Gastrocnemius medialis (tissue), 4 donors: ENCODE measurements at regions not wholly inside any gene's neighbourhood (a gene's known extent, or its start where the extent isn't known, plus 50 kb on each side); places are given as distances from the start of the nearest gene placed in this dataset.

Experiments used
- ATAC-seq, 2 donors: fragments of 150-250 bp; one replicate each; pipeline ENCODE4 v1.9.1; 2016
- DNase-seq, 2 donors: peaks; one replicate each; pipeline ENCODE4 v3.0.0-alpha.2; 2019
- H3K27ac ChIP-seq, 4 donors: fragments of 200-600 bp; sonication (generic); 1 replicate in 1 of 4; 2 replicates in 3 of 4; pipeline ENCODE4 v1.5.1; 2016 to 2018; ENCODE audit warnings: mild to moderate bottlenecking in 2 of 4, moderate library complexity in 1 of 4
- H3K27me3 ChIP-seq, 3 donors: fragments of 200-600 bp; sonication (generic) in 2 of 3; 1 replicate in 1 of 3; 2 replicates in 2 of 3; pipeline versions ENCODE4 v1.5.1 to v1.6.0; 2016 to 2019; ENCODE audit warnings: mild to moderate bottlenecking in 1 of 3, moderate library complexity in 1 of 3
- H3K36me3 ChIP-seq, 2 donors: fragments of 200-600 bp; sonication (generic) in 1 of 2; one replicate each; pipeline ENCODE4 v1.5.1; 2017 to 2018
- H3K4me1 ChIP-seq, 2 donors: fragments of 200-600 bp; sonication (generic) in 1 of 2; one replicate each; pipeline ENCODE4 v1.5.1; 2016 to 2017; ENCODE audit warnings: mild to moderate bottlenecking in 2 of 2
- H3K4me3 ChIP-seq, 4 donors: fragments of 200-600 bp; sonication (generic) in 3 of 4; 1 replicate in 1 of 4; 2 replicates in 3 of 4; pipeline ENCODE4 v1.5.1; 2016 to 2019; ENCODE audit warnings: mild to moderate bottlenecking in 2 of 4
- H3K9me3 ChIP-seq, 3 donors: fragments of 200-600 bp; sonication (generic) in 2 of 3; 1 replicate in 1 of 3; 2 replicates in 2 of 3; pipeline ENCODE4 v1.5.1; 2016 to 2019
- POLR2A ChIP-seq, 2 donors: fragments of 450-650 bp; IDR thresholded peaks; one replicate each; pipeline ENCODE4 v1.6.1; 2017; ENCODE audit warnings: antibody characterized with exemption in 2 of 2, mild to moderate bottlenecking in 2 of 2, moderate library complexity in 2 of 2
- in situ Hi-C, 4 donors: fragments of 200-750 bp; cut with MboI; loops; one replicate each; pipeline versions ENCODE4 v1.15.0 to v1.8.0; 2017; ENCODE audit warnings: low sequenced_read_pairs in 4 of 4
- intact Hi-C: fragments of 100-400 bp; cut with DNase I; formaldehyde crosslinking; loops from one replicate; pipeline ENCODE4 v1.15.1; 2023; ENCODE audit warnings: low total_unique reads
- TF ChIP-seq, protein P1 (sequence below), 5 experiments: fragments of 450-650 bp in 3 of 5; fragments of 200-600 bp in 2 of 5; sonication (generic) in 2 of 5; IDR thresholded peaks in 4 of 5; conservative IDR thresholded peaks in 1 of 5; 1 replicate in 4 of 5; 2 replicates in 1 of 5; pipeline ENCODE4 v1.5.1; 2016 to 2019; ENCODE audit warnings: antibody characterized with exemption in 5 of 5, mild to moderate bottlenecking in 3 of 5, moderate library complexity in 3 of 5

DNA sequence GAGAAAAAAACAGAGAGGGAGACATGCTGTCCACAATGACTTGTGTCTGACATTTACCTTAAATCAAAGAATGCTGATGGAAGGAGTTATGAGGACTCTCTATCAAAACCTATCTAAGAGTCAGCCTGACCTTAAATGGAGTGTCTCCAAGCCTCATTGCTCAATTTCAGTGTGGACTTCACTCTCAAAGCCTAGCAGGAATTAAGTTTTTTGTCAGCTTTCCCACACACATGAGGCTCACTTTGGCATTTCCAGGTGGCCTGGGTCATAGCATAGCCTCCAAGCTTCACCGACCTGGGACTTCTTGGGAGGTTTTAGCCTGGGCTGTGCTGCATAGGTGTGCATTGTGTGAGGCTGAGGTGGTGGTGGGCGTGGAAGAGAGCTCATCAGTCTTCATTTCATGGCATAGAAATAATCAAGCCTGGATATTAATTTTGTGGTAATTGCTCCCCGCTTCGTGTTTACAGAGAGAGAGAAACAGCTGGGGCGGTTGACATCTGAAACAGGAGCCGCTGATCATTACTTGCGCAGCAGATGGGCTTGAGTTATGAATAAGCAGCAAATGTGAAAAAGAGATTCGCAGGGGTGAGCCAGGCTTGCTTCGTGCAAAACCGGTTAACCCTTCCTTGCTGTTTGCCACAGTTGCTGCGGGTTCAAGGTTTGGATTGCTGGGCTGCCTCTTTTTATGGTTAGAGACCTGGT is 647.8 kb downstream of the INHBA start:
- no peak overlapping the region for H3K4me3 ChIP-seq
- H3K36me3 ChIP-seq = no peaks in the 10 kb centered on the region
- ATAC-seq (no peak), DNase-seq (no peak)
- no peaks in the 10 kb centered on the region for H3K4me1 ChIP-seq
- no peak for TF ChIP-seq POLR2A (IDR thresholded peaks at IDR 0.05)
- TF ChIP-seq, protein P1, sequence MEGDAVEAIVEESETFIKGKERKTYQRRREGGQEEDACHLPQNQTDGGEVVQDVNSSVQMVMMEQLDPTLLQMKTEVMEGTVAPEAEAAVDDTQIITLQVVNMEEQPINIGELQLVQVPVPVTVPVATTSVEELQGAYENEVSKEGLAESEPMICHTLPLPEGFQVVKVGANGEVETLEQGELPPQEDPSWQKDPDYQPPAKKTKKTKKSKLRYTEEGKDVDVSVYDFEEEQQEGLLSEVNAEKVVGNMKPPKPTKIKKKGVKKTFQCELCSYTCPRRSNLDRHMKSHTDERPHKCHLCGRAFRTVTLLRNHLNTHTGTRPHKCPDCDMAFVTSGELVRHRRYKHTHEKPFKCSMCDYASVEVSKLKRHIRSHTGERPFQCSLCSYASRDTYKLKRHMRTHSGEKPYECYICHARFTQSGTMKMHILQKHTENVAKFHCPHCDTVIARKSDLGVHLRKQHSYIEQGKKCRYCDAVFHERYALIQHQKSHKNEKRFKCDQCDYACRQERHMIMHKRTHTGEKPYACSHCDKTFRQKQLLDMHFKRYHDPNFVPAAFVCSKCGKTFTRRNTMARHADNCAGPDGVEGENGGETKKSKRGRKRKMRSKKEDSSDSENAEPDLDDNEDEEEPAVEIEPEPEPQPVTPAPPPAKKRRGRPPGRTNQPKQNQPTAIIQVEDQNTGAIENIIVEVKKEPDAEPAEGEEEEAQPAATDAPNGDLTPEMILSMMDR (IDR thresholded peaks at IDR 0.05 in 4 of 5, conservative IDR thresholded peaks at IDR 0.05 in 1 of 5) = no peak
- H3K27ac ChIP-seq = no peak overlapping the region
- H3K27me3 ChIP-seq = no peaks in the 10 kb centered on the region
- intact Hi-C loops = no loop called here
- no peaks in the 10 kb centered on the region for H3K9me3 ChIP-seq
- in situ Hi-C loops = no loop called here

- DNase-seq = no peak
- TF ChIP-seq, protein P1 (IDR thresholded peaks at IDR 0.05 in 4 of 5, conservative IDR thresholded peaks at IDR 0.05 in 1 of 5) = no peak
- no peak for TF ChIP-seq POLR2A (IDR thresholded peaks at IDR 0.05)
- in situ Hi-C loops (no loop called here), intact Hi-C loops (no loop called here)
- H3K4me3 ChIP-seq = no peak overlapping the region
- no peak for ATAC-seq
- H3K27me3 ChIP-seq = no peaks in the 10 kb centered on the region
- H3K4me1 ChIP-seq = no peaks in the 10 kb centered on the region
- no peaks in the 10 kb centered on the region for H3K9me3 ChIP-seq
- no peak overlapping the region for H3K27ac ChIP-seq
- no peaks in the 10 kb centered on the region for H3K36me3 ChIP-seq
Observed at GRCh38 chr7:41053820-41054219, 649.1 kb downstream of the INHBA start.

- no peak for ATAC-seq
- H3K36me3 ChIP-seq = no peaks in the 10 kb centered on the region
- no peak overlapping the region for H3K27ac ChIP-seq
- no peak for TF ChIP-seq POLR2A (IDR thresholded peaks at IDR 0.05)
- TF ChIP-seq, protein P1 (IDR thresholded peaks at IDR 0.05 in 4 of 5, conservative IDR thresholded peaks at IDR 0.05 in 1 of 5) = no peak
- no peaks in the 10 kb centered on the region for H3K27me3 ChIP-seq
- H3K4me3 ChIP-seq = no peak overlapping the region
- intact Hi-C loops = no loop called here
- in situ Hi-C loops = no loop called here
- H3K9me3 ChIP-seq = no peaks in the 10 kb centered on the region
- DNase-seq = no peak
- no peaks in the 10 kb centered on the region for H3K4me1 ChIP-seq
Observed at GRCh38 chr7:41052736-41053135, 650.2 kb downstream of the INHBA start.

DNA sequence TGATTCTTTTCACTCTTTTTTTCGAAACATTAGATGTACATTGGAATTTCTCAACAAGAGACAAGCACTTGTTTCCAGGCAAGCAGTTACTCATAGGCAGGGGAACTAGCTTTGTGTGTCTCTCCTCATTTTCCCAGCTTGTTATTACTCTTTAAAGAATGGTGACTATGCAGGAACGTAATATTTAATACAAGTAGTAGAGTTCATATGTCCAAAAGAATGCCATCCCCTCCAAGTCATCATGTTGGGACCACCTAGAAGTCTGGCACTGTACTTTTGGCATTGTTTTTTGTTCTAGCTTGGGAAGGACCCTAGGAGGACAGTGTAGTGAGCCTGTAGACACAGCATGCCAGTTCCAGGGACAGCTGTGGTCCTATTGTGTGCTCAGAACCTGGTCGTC is 650.7 kb downstream of the INHBA start:
- DNase-seq (no peak), ATAC-seq (no peak)
- in situ Hi-C loops (no loop called here), intact Hi-C loops (no loop called here)
- no peak overlapping the region for H3K27ac ChIP-seq
- H3K36me3 ChIP-seq = no peaks in the 10 kb centered on the region
- TF ChIP-seq, protein P1 (IDR thresholded peaks at IDR 0.05 in 4 of 5, conservative IDR thresholded peaks at IDR 0.05 in 1 of 5) = no peak
- TF ChIP-seq POLR2A (IDR thresholded peaks at IDR 0.05) = no peak
- no peaks in the 10 kb centered on the region for H3K4me1 ChIP-seq
- H3K9me3 ChIP-seq = no peaks in the 10 kb centered on the region
- H3K4me3 ChIP-seq = no peak overlapping the region
- H3K27me3 ChIP-seq = no peaks in the 10 kb centered on the region

DNA sequence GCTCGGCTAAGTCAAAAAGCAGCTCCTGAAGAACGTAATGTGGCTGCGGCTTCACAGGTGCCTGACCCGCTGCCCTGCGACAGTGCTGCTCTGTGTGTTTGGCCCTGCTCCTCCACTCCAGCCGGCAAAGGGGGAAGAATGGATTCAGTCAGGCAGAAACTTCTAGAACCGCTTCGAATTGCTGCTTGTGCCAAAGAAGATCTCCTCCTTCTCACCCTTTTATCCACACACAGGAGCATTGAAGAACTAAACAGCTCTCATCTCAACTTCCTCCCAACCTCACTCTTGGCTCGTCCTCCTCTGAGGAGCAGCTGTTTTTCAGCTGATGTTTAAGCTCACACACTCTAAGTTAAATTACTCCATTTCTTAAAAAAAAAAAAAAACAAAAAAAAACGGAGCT is 651.4 kb downstream of the INHBA start:
- no peak overlapping the region for H3K4me3 ChIP-seq
- TF ChIP-seq POLR2A (IDR thresholded peaks at IDR 0.05) = no peak
- no peaks in the 10 kb centered on the region for H3K4me1 ChIP-seq
- in situ Hi-C loops (no loop called here), intact Hi-C loops (no loop called here)
- no peaks in the 10 kb centered on the region for H3K36me3 ChIP-seq
- DNase-seq (no peak), ATAC-seq (no peak)
- H3K9me3 ChIP-seq = no peaks in the 10 kb centered on the region
- H3K27ac ChIP-seq = no peak overlapping the region
- no peaks in the 10 kb centered on the region for H3K27me3 ChIP-seq
